Choroid plexus epithelial cell (primary cell): ENCODE measurements at regions not wholly inside any gene's neighbourhood (a gene's known extent, or its start where the extent isn't known, plus 50 kb on each side); places are given as distances from the start of the nearest gene placed in this dataset.
"Not testable (repeated sequence)": the region's sequence is repeated elsewhere in the genome, so short reads cannot be mapped to it uniquely, and the experiment has no call there.

Source experiments
- DNase-seq: peaks from one replicate; pipeline ENCODE4 v3.0.0-alpha.2; 2010; ENCODE audit warnings: low read depth
- H3K4me3 ChIP-seq: 2 replicates; pipeline ENCODE4 v1.5.1; 2011; ENCODE audit warnings: low read depth, mild to moderate bottlenecking, control low read depth, low read length, moderate library complexity
- TF ChIP-seq, protein P1 (sequence below): conservative IDR thresholded peaks from 2 replicates; pipeline ENCODE4 v1.5.1; 2011; ENCODE audit warnings: low read depth, mild to moderate bottlenecking, control low read depth, inconsistent platforms, low read length, moderate library complexity

DNA sequence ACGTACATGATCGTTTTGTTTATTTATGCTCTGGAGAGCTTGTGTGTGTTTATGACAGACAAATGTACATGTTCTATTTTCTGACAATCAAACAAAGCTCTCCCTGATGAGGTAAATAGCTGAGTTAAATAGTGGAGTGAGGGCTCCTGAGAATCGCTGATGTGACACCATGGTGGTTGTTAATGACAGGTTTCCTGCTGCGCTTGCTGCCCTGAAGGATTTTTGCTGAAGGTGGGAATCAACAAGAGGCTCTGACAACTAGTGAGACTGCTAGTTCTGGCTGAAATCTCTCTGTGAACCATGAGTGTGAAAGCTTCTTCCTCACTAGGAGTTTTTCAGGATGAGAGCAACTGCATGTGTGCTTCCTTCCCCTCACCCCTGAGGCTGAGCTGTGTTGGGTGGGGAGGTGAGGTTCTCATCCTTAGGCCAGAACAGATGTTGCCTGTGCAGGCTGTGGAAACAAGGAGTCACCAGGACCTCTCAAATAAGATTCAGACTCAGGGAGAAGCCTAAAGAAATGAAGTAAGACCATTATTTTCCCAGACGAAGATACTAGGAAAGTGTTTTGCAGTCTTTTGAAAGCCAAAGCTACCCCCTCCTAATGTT is 173.4 kb upstream of the JADE1 start:
- TF ChIP-seq, protein P1, sequence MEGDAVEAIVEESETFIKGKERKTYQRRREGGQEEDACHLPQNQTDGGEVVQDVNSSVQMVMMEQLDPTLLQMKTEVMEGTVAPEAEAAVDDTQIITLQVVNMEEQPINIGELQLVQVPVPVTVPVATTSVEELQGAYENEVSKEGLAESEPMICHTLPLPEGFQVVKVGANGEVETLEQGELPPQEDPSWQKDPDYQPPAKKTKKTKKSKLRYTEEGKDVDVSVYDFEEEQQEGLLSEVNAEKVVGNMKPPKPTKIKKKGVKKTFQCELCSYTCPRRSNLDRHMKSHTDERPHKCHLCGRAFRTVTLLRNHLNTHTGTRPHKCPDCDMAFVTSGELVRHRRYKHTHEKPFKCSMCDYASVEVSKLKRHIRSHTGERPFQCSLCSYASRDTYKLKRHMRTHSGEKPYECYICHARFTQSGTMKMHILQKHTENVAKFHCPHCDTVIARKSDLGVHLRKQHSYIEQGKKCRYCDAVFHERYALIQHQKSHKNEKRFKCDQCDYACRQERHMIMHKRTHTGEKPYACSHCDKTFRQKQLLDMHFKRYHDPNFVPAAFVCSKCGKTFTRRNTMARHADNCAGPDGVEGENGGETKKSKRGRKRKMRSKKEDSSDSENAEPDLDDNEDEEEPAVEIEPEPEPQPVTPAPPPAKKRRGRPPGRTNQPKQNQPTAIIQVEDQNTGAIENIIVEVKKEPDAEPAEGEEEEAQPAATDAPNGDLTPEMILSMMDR, result no peak
- DNase-seq, result no peak
- H3K4me3 ChIP-seq, result no peak overlapping the region

DNA sequence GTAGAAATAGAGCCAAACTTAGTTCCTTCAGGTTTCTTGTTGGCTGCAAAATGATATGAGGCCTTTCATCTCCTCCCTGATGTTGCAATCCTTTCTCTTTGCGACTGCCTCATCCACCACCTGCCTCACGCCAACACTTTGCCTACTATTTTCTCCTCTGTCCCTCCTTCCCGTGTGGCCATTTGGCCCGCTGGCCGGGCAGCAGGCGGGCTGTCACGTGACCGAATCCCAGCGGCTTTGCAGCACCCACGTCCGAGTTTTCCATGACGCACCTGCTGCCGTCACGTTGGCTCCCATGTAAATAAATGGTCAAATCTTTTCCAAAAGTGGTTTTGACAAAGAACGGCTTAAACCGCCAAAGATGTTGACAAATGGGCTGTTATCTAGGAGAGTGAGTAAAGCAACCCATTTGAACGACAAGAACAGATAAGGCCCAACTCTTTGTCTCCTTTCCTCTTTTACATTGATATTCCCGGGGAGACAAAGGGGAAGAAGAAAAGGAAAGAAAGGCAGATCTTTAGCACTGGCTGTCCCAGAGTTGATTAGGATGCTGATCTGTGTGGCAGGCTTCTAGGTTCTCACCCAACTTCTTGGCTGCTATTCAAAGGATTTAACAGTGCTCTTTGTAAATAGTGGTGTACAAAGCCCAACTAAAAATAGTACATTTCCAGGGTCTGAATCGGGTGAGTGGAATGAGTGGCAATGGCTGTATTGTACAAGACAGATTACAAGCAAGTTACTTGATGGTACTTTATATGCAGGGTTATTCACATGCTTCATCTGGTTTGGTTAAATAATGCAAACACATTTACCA is 174.2 kb upstream of the JADE1 start:
- TF ChIP-seq, protein P1, result no peak
- peak; percentile 26 for DNase-seq
- no peak overlapping the region for H3K4me3 ChIP-seq

DNA sequence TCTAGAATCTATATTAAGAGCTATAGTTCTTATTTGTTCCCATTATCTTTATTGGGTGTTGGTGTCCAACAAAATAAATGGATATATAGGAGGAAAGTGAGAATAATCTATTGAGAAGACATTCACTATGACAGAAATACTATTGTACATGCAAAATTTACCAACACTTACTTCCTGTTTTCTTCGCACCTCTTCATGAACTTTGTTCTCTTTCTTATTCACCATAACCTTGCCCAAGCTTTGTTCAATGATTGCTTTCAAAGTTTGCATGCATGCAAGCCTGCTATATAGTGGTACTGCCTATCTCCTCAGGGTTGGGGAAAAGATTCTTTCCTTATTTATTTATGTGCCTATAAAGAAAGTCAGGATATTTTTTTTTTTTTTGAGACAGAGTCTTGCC is 176.4 kb upstream of the JADE1 start:
- no peak overlapping the region for H3K4me3 ChIP-seq
- TF ChIP-seq, protein P1, result no peak
- DNase-seq, result no peak

DNA sequence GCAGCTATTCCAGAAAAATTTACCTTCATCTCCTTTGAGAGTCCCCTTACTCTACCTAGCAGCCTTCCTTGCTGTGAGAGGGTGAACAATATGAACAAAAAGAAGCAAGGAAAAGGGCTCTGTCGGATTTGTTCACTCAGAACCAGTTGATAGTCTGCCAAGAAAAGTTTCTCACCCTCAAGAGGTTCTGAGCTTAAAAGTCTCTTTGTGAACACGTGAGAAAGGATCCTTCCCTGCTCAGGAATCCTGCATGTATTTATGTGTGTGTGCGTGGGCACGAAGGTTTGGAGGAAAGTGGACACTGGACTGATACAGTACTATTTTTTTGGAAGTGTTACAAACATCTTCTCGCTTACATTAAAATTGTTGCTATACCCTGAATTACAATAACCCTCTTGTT is 178.6 kb upstream of the JADE1 start:
- H3K4me3 ChIP-seq, result no peak overlapping the region
- peak; percentile 69 for DNase-seq
- TF ChIP-seq, protein P1, result no peak

DNA sequence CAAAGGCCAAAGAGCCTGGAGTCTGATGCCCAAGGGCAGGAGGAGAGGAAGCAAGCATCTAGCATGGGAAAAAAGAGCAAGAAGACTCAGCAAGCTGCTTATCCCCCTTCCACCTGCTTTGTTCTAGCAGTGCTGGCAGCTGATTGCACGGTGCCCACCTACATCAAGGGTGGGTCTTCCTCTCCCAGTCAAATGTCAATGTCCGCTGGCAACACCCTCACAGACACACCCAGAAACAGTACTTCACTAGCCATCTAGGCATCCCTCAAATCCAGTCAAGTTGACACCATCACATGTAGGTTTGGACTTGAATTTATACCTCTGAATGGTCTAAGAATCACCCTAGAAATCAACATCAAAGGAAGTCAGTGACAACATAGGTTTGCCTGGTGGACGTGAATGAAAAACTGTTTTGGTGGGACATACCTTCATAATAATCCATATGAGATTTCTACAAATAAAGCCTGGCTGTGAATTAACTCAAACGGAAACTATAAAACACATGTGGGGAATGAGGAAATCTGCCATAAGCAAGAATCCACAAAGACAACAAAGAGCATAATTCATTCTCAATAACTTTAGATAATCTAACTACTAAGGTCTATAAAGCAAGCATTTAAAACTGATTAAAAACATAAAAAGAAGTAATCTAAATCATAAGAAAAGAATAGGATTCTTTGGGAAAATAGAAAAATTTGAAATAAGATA is 185.8 kb upstream of the JADE1 start:
- no peak for DNase-seq
- TF ChIP-seq, protein P1, result no peak
- no peak overlapping the region for H3K4me3 ChIP-seq

DNA sequence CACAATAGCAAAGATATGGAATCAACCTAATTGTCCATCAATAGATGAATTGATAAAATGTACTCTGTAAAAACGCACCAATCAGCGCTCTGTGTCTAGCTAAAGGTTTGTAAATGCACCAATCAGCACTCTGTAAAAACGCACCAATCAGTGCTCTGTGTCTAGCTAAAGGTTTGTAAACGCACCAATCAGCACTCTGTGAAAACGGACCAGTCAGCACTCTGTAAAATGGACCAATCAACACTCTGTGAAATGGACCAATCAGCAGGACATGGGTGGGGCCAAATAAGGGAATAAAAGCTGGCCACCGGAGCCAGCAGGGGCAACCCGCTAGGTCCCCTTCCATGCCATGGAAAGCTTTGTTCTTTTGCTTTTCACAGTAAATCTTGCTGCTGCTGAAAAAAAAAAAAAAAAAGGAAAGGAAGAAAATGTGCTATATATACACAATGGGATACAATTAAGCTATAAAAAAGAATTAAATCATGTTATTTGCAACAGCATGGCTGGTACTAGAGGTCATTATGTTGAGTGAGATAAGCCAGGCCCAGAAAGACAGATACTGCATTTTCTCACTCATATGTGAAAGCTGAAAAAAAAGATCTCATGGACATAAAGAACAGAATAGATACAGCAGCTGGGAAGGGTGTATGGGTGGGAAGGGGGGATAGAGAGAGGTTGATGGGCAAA is 189.1 kb upstream of the JADE1 start:
- not testable (repeated sequence) for DNase-seq, H3K4me3 ChIP-seq

DNA sequence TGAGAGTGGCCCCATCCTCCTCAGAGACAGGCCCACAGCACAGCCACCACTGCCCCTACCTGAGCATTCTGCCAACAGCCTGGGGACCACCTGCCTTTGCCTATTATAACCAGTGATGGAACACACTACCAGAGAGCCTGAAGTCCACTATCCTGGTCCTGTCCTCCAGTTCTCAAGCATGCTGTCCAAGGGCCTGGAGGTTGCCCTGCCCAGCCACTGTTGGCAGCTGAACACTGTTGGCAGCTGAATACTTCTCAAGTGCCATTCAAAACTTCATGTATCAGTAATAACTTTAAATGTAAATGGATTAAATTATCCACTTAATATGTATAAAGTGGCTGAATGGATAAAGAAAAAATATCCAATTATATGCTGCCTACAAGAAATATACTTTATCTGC is 194.3 kb upstream of the JADE1 start:
- no peak for DNase-seq
- TF ChIP-seq, protein P1, result no peak

More for the DNA sequence above, 194.3 kb upstream of the JADE1 start:
- H3K4me3 ChIP-seq, result no peak overlapping the region
